ENCODE measurements at regions not wholly inside any gene's neighbourhood (a gene's known extent, or its start where the extent isn't known, plus 50 kb on each side); places are given as distances from the start of the nearest gene placed in this dataset.

DNA sequence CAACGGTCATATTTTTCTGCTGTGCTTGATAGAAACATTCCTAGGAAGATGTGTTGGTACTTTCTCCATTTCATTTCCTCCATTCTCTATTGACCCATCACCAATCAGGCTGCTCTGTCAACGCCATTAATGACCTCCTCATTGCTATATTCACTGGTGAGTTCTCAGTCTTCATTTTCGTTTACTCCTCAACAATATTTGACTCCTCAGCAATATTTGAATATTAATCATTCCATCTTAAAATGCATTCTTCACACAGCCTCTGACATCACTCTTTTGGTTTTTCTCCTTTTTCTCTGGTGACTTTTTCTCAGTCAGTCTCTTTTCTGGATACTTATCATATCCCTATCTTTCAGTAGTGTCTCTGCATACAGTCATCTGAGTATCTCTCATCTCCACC lies 323.5 kb upstream of the CRIM1 start (continued):
- TF ChIP-seq, protein P1, sequence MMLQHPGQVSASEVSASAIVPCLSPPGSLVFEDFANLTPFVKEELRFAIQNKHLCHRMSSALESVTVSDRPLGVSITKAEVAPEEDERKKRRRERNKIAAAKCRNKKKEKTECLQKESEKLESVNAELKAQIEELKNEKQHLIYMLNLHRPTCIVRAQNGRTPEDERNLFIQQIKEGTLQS (IDR thresholded peaks at IDR 0.05; ENCODE audit: borderline replicate concordance, extremely low read depth, low read depth, low read length), result no peak
- no peak for TF ChIP-seq CBFB (IDR thresholded peaks at IDR 0.05; ENCODE audit: low read depth)
- TF ChIP-seq, protein P2, sequence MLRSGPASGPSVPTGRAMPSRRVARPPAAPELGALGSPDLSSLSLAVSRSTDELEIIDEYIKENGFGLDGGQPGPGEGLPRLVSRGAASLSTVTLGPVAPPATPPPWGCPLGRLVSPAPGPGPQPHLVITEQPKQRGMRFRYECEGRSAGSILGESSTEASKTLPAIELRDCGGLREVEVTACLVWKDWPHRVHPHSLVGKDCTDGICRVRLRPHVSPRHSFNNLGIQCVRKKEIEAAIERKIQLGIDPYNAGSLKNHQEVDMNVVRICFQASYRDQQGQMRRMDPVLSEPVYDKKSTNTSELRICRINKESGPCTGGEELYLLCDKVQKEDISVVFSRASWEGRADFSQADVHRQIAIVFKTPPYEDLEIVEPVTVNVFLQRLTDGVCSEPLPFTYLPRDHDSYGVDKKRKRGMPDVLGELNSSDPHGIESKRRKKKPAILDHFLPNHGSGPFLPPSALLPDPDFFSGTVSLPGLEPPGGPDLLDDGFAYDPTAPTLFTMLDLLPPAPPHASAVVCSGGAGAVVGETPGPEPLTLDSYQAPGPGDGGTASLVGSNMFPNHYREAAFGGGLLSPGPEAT (IDR thresholded peaks at IDR 0.05; ENCODE audit: low read depth), result no peak
- no peak for TF ChIP-seq TAF1 (IDR thresholded peaks at IDR 0.05; ENCODE audit: borderline replicate concordance, low read depth, low read length)
- no peak for TF ChIP-seq SREBF1 (IDR thresholded peaks at IDR 0.05; ENCODE audit: low read length)
- TF ChIP-seq, protein P3, sequence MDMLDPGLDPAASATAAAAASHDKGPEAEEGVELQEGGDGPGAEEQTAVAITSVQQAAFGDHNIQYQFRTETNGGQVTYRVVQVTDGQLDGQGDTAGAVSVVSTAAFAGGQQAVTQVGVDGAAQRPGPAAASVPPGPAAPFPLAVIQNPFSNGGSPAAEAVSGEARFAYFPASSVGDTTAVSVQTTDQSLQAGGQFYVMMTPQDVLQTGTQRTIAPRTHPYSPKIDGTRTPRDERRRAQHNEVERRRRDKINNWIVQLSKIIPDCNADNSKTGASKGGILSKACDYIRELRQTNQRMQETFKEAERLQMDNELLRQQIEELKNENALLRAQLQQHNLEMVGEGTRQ (IDR thresholded peaks at IDR 0.05; ENCODE audit: borderline replicate concordance, low read depth, low read length), result no peak
- TF ChIP-seq SPI1 (IDR thresholded peaks at IDR 0.05; ENCODE audit: borderline replicate concordance, insufficient read depth, low read depth, low read length), result no peak
- TF ChIP-seq RAD21 (IDR thresholded peaks at IDR 0.05; ENCODE audit: insufficient read depth, low read depth, low read length), result no peak
- TF ChIP-seq, protein P4, sequence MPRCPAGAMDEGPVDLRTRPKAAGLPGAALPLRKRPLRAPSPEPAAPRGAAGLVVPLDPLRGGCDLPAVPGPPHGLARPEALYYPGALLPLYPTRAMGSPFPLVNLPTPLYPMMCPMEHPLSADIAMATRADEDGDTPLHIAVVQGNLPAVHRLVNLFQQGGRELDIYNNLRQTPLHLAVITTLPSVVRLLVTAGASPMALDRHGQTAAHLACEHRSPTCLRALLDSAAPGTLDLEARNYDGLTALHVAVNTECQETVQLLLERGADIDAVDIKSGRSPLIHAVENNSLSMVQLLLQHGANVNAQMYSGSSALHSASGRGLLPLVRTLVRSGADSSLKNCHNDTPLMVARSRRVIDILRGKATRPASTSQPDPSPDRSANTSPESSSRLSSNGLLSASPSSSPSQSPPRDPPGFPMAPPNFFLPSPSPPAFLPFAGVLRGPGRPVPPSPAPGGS (IDR thresholded peaks at IDR 0.05; ENCODE audit: borderline replicate concordance, insufficient read depth, low read depth, low read length, poor library complexity, severe bottlenecking), result no peak
- TF ChIP-seq MTA2 (IDR thresholded peaks at IDR 0.05; ENCODE audit: low read depth), result no peak

All from GM12878 (cell line).